ENCODE measurements at regions not wholly inside any gene's neighbourhood (a gene's known extent, or its start where the extent isn't known, plus 50 kb on each side); places are given as distances from the start of the nearest gene placed in this dataset.

DNA sequence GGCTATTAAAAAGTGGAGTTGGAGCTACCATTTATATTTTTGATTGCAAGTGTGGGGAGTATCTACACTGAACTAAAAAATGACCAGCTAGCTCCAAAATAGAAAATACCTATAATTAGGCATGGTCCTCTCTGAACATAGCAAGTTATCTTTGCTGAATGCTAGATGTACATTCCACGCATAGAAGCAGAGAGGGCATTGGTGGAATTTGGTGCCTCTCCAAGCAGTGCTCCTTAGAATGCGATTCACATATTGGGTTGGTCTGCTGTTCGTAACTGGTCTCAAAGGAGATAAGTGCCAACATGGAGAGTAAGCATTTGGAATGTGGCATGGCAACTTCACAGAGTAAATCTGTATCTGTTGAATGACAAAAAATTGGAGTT is 196.2 kb downstream of the PTN start:
- Histone ChIP-seq H3K79me2 (ENCODE audit: insufficient read depth, low read length) (no peaks in the 10 kb centered on the region), H2AFZ (ENCODE audit: low read depth, low read length, poor library complexity, severe bottlenecking) (no peak overlapping the region), H3K9me3 (ENCODE audit: control insufficient read depth in 1 of 2, insufficient read depth in 1 of 2, low read depth in 1 of 2, low read length in 2 of 2) (peaks cover 0 to 17% of the 10 kb centered on the region in 2 experiments; a peak in 2 of 4 replicates), H3K4me3 (replicated peaks in 1 of 2; ENCODE audit: low read depth in 1 of 2, low read length in 2 of 2) (no peak overlapping the region), H3K4me2 (ENCODE audit: low read length) (no peak overlapping the region), H3K27me3 (ENCODE audit: insufficient read depth, low read length) (no peaks in the 10 kb centered on the region), H4K20me1 (ENCODE audit: insufficient read depth) (no peaks in the 10 kb centered on the region), H3K36me3 (ENCODE audit: control insufficient read depth in 1 of 2, insufficient read depth in 2 of 2, low read length in 2 of 2) (no peaks in the 10 kb centered on the region), H3K9me2 (ENCODE audit: insufficient read depth) (no peaks in the 10 kb centered on the region), H3K9ac (ENCODE audit: low read length) (no peak overlapping the region), H3K27ac (ENCODE audit: low read depth, low read length) (no peak overlapping the region), H3K4me1 (ENCODE audit: control insufficient read depth in 1 of 2, insufficient read depth in 2 of 2, low read length in 2 of 2) (no peaks in the 10 kb centered on the region)
- no peak for ATAC-seq
- CTCF ChIA-PET: no interaction called here
- POLR2A ChIA-PET: no interaction called here
- TF ChIP-seq JUND (IDR thresholded peaks at IDR 0.05) (no peak), CEBPB (IDR thresholded peaks at IDR 0.05; ENCODE audit: low read depth) (no peak), EGR1 (IDR thresholded peaks at IDR 0.05; ENCODE audit: low read depth) (no peak), EZH2 (IDR thresholded peaks at IDR 0.05) (no peak), POLR2A (IDR thresholded peaks at IDR 0.05; ENCODE audit: borderline replicate concordance, extremely low read depth, insufficient read depth, insufficient read length) (no peak), ATF3 (IDR thresholded peaks at IDR 0.05) (no peak), SRF (IDR thresholded peaks at IDR 0.05; ENCODE audit: low read depth) (no peak), YY1 (IDR thresholded peaks at IDR 0.05; ENCODE audit: extremely low read depth, insufficient replicate concordance, low read depth, low read length) (no peak), ZFX (IDR thresholded peaks at IDR 0.05) (no peak), RAD21 (IDR thresholded peaks at IDR 0.05; ENCODE audit: low read depth) (no peak), EZH2phosphoT487 (IDR thresholded peaks at IDR 0.05; ENCODE audit: borderline replicate concordance) (no peak), TCF7L2 (IDR thresholded peaks at IDR 0.05; ENCODE audit: borderline replicate concordance, extremely low read depth, insufficient read depth, insufficient read length) (no peak), ELF1 (IDR thresholded peaks at IDR 0.05; ENCODE audit: borderline replicate concordance, low read depth) (no peak)
- TF ChIP-seq, protein P1, sequence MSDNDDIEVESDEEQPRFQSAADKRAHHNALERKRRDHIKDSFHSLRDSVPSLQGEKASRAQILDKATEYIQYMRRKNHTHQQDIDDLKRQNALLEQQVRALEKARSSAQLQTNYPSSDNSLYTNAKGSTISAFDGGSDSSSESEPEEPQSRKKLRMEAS (IDR thresholded peaks at IDR 0.05): no peak
- TF ChIP-seq, protein P2, sequence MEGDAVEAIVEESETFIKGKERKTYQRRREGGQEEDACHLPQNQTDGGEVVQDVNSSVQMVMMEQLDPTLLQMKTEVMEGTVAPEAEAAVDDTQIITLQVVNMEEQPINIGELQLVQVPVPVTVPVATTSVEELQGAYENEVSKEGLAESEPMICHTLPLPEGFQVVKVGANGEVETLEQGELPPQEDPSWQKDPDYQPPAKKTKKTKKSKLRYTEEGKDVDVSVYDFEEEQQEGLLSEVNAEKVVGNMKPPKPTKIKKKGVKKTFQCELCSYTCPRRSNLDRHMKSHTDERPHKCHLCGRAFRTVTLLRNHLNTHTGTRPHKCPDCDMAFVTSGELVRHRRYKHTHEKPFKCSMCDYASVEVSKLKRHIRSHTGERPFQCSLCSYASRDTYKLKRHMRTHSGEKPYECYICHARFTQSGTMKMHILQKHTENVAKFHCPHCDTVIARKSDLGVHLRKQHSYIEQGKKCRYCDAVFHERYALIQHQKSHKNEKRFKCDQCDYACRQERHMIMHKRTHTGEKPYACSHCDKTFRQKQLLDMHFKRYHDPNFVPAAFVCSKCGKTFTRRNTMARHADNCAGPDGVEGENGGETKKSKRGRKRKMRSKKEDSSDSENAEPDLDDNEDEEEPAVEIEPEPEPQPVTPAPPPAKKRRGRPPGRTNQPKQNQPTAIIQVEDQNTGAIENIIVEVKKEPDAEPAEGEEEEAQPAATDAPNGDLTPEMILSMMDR (IDR thresholded peaks at IDR 0.05 in 2 of 3, conservative IDR thresholded peaks at IDR 0.05 in 1 of 3; ENCODE audit: borderline replicate concordance in 1 of 3, insufficient read depth in 1 of 3, low read depth in 2 of 3, low read length in 2 of 3): no peak
- TF ChIP-seq, protein P3, sequence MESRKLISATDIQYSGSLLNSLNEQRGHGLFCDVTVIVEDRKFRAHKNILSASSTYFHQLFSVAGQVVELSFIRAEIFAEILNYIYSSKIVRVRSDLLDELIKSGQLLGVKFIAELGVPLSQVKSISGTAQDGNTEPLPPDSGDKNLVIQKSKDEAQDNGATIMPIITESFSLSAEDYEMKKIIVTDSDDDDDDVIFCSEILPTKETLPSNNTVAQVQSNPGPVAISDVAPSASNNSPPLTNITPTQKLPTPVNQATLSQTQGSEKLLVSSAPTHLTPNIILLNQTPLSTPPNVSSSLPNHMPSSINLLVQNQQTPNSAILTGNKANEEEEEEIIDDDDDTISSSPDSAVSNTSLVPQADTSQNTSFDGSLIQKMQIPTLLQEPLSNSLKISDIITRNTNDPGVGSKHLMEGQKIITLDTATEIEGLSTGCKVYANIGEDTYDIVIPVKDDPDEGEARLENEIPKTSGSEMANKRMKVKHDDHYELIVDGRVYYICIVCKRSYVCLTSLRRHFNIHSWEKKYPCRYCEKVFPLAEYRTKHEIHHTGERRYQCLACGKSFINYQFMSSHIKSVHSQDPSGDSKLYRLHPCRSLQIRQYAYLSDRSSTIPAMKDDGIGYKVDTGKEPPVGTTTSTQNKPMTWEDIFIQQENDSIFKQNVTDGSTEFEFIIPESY (IDR thresholded peaks at IDR 0.05; ENCODE audit: extremely low read depth, insufficient replicate concordance, low read length): no peak
- intact Hi-C loops (cut with micrococcal nuclease): no loop called here
- RAD21 ChIA-PET (ENCODE audit: low non-redundant PET in 1 of 2, low total read pairs in 2 of 2, uncharacterized antibody in 2 of 2, unreplicated experiment in 2 of 2): no interaction called here
- BruUV-seq (replicated peaks): no TSS peak
- DNase-seq (ENCODE audit: low read depth, low spot score): no peak
